DMS153 (cell line): ENCODE measurements at regions not wholly inside any gene's neighbourhood (a gene's known extent, or its start where the extent isn't known, plus 50 kb on each side); places are given as distances from the start of the nearest gene placed in this dataset.

Source experiments
- DNase-seq: peaks from one replicate; lab custom pipeline; 2025; lab: John Stamatoyannopoulos, UW

DNA sequence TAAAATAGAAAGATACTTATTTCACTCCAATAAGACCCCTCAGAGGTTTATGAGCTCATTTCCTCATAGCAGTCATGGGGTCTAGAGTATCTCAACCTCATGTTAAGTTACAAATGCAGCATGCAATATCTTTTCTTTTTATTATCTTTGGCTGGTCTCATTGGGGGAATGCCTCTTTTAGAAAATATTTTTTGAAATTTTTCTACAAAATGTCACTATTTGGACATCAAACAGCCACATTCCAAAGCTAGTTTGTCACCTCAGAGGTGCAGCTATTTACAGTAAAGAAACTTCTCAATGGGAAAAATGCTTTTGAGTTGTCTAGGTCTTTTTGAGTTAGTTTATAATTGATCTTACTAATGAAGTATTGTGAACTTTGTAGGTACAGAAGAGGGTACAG is 370.7 kb upstream of the LRATD1 start:
- DNase-seq = no peak

DNA sequence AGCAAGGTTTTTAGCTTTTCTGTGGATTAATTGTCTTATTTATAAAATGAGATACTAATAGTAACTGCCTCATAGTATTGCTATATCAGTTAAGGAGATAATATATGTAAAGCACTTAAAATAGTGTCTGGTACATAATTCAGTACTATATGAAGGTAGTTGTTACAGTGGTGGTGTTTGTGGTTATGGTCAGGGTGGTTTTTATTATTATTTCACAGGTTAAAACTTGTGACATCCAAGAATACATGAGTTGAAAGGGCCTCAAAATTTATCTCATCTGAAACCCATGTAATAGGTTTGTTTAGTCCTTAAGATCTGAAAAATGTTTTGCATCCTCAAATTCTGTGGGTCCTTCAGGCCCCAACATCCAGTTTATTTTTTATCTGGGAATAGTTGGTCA is 369.5 kb upstream of the LRATD1 start:
- DNase-seq = no peak

DNA sequence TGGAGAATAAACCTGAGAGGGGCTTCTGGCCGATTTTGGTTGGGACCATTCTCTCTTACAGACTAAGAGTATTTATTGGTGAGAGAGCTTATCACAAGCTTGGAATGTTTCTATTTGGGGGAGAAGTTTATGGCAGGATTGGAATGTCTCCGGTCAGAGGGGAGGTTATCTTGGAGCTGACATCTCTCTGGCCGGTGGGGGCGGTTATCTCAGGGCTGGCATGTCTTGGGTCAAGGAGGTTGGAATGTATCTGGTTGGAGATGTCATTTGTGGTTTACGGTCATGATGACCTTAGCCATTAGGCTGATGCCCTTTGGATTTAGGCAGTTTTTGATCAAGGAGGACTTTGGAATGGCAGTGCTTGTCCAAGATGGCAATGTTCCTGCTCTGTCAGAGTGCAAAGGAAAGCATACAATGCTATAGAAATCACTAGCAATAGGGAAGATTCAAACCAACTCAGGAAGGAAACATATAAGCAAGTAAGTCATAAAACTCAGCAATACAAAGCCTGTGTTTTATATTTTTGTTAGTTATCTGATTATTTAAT is 362.4 kb upstream of the LRATD1 start:
- no peak for DNase-seq

DNA sequence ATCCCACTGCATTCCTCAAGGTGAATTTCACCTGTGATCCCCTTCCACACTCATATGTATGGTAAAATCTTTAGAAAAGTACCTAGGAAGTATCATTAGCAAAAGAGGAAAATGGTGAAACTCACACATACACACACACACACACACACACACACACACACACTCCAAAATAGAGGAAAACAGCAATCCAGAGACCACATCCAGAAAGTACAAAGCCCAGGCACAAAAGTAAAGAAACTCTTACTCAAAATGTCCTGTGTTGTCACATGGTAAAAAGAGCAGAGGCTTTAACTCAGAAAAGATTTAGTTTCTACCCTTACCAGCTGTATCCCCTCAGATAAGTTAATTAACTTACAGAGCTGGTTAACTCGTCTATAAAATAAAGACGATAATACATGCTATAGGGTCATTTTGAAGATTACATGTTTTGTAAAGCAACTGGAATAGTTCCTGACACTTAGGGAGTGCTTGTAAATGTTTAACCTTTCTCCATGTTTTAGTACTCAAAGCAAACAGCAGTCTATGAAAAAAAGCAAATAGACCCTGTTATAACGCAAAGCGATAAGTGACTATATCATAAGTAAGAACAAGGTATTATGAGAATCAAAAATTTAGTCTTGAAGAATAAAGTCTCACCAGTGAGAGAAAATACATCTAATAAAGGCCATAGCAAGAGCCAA is 360.0 kb upstream of the LRATD1 start:
- DNase-seq = no peak

DNA sequence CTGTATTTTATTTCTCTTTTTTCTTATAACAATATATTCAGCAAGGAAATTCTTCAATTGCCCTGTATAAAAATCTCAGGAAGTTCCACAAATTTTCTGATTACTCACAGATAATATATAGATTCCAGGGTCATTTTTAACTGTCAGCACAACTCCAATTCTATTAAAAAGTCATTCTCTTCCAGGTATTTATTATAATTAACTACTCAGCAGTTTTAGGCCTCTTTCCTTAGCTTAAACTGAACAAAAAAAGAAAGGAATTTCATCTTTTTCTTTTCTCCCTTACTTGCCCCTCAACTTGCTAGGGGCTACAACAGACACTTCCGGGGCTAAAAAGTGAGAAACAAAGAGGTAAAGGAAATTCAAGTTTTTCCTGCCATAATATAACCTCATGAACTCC is 358.9 kb upstream of the LRATD1 start:
- DNase-seq = no peak

DNA sequence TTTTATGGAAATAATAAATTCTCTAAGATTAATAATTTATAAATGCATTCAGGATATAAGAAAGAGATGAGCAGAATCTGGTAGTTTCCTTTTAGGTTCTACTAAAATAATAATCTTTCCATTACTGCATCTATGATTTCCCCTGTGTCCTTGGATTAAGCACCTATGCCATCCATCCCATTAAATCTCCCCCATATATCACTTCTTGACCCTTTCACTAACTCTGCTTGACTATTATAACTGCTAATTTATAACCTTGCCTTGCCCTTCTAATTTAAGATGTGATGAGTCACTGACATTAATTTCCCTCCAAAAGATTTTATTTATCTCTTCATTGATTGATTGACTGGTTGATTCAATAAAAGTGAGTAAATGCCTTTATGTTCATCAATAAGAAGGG is 348.3 kb upstream of the LRATD1 start:
- no peak for DNase-seq

DNA sequence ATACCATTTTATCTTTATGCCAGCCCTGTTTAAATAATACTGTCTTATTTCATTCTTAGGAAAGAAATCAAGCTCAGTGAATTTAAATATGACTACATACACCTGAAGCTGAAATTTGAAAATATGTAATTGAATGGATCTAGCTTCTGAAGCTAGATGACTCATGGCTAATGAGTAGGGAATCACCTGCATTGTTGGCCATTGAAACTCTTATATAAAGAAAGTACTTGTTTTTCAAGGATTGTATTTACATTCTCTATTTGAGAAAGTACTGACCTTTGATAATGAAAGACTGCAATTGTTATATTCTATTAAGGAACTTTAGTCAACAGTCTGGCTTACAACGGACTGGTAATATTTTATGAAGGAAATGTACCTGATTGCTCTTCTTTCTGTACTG is 346.7 kb upstream of the LRATD1 start:
- peak; percentile 49 for DNase-seq

DNA sequence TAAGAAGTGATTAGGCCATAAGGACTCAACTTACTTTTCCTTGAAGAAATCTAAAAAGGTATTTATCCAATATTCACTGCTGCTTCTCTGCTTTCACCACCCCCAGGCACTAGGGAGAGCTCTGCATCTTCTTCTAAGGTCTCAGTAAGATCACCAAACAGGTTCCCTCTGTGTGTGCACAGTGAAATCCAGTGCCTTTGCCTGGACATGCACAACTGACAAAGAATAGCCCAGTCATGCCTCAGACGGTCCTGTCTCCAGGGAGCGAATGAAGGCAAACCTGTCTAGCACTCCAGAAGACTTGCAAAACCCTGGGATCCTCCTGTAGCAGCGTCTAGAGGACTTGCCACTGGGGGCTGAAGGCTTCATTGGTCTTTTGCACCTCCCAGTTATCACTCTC is 344.5 kb upstream of the LRATD1 start:
- DNase-seq = peak; percentile 80

DNA sequence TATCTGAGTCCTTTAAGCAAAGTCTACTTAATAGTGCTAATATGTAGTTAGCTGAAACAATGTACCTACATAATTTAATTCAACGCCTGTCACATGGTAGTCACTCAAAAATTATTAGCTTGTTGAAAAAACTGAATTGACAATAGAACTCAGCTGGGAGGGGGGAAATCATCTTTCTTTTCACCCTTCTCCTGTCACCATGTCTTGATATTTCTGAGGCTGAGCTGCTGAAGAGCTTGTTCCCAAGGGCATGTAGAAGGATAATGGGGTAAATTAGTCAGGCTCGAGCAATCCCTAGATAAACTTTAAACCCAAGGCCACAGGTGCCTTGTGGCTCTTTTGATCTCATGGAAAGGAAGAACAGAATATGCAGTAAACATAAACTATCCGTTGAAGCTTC is 339.6 kb upstream of the LRATD1 start:
- DNase-seq = no peak

DNA sequence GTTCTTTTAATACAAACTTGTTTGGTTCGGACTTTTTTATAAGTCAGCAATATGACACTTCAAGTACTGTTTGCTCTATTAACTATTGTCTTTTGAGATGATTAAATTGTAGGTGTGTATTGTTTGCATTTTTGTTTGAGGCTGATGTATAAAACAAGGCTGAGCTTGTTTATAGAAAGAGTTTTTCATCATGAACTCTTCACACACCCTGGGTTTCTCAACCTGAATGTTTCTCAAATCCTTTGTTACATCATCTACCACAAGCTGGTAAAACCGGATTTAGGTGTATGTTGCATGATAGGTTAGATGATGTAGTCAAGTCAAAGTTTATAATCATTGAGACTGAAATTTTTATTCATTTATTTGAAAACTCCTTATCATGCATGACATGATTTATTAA is 335.2 kb upstream of the LRATD1 start:
- peak; percentile 9 for DNase-seq

DNA sequence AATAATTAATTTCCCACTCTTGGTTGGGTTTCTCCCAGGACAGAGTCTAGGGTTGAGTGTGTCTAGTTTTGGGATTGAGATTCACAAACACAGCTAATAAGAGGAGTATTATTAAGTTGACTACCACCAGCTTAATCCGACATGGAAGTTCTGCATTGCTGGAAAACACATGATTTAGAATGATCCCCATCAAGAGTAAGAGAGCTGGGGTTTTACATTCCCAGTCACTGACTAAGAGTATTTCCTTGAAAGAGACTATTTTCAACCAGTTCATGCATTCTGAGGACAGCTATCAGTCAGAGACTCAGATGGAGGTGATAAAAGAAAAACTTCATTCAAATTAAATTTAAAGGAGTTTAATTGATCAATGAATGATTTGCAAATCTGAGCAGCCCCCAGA is 334.6 kb upstream of the LRATD1 start:
- DNase-seq = no peak

DNA sequence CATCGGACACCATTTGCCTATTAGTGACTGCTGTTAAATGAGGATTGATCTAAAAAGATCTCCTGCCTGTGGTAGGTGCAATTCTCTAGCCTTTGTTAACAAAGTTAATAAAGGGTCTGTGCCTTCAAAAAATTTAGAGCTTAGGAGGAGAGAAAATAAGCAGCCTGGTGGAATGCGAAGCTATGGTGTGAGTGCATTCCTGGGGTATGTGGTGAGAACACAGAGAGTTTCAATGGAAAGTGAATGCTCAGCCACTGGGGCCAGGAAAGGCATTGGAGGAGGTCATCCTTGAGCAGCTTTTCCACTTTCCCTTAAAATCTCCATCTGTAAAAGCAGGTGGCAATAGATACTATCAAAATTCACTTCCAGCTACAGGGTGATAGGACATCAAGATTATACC is 331.2 kb upstream of the LRATD1 start:
- no peak for DNase-seq

DNA sequence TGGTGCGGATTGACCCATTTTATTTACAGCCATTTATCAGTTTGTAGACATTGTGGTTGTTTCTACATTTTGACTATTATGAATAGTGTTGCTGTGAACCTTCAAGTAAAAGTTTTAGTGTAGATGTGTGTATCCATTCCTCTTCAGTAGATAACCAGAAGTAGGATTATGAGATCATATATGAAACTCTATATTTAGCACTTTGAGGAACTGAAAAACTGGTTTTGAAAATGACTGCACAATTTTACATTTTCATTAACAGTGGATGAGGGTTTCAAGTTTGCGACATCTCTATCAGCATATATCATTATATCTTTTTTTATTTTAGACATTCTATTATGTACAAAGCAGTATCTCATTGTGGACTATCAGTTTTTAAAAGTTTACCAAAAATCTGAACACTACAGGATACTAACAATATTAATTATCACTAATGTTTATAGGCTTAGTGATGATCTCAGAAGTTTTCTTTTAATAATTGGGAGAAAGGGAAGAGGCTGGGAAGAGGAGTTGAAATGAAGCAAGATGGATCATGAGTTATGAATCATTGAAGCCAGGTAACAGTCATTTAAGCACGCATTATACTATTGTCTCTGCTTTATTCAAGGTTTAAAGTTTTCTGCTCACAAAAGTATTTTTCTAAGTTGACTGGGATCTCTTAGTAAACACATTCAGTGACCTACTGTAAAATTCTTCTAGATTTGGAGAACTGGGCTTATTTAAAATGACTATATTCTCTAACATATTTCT is 329.0 kb upstream of the LRATD1 start:
- DNase-seq = no peak

DNA sequence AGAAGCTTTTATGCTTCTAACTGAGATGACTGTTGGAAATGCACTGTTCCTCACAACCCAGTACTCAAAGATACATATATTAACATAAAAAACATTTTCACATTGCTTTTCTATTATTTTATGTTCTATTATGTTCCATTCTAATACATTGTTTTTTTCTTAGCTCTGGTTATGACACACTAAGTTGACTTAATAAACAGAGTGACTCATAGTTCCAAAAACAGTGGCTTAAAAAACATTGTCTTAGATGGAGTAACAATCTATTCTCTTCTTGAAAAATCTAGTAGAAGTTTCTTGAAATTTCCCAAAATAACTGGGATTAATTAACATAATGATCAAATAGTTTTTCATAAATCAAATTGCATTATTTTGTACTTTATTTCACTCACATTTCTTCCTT is 328.2 kb upstream of the LRATD1 start:
- no peak for DNase-seq

DNA sequence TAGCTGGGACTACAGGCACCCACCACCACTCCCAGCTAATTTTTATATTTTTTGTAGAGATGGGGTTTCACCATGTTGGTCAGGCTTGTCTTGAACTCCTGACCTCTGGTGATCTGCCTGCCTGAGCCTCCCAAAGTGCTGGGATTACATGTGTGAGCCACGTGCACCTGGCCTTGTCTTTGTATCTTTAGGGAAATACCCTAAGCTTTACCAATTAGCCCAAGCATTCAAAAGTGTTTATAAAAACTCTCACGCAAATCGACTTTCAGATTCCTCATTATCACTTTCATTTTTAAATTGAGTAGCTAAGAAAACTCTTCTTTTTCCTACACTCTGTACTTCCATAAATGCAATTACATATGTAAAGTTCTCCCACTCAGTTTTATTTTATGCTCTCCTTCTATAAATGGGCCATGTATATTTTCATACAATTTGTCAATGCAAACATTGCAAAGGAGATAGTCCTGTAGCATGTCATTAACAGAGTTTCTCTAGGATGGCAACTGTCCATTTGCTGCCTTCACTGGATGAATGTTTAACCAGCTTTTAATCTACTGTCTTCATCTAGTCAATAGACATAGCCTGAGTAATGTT is 326.2 kb upstream of the LRATD1 start:
- DNase-seq = no peak

DNA sequence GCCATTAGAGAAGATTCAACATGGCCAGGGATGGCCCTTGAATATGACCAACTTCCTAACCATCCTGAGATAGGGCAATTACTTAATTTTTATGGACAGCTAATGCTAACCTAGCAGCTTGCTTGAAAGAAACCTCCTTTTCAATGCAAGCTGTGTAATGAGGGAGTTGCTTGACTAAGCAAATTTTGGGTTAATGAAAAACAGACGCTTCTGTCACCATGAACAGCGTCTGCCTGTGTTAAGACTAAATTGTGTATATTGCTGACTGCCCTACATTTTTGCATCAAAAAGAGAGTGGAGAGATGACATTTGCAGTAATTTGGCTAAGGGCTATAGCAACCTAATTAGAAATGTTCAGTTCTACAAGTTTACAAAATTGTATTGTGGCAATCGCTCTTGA is 319.2 kb upstream of the LRATD1 start:
- no peak for DNase-seq

DNA sequence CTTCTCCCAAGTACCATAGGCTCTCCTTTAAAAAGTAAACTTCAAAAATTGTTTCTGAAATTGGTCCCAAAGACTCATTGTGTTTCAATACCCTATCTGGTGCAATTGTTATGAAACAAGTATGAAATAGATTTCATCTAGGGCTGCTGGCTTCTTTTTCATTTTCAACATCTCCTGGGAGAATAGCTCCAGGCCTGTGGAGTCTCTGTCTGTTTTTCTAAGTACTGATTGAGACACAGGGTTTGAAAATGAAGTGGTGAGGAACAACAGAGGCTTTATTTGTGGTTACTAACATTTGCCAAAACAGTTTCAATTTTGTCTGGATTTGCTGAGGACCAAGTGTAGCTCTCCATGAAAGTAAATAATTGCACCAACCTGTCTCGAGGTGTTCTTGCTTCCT is 315.9 kb upstream of the LRATD1 start:
- DNase-seq = no peak

DNA sequence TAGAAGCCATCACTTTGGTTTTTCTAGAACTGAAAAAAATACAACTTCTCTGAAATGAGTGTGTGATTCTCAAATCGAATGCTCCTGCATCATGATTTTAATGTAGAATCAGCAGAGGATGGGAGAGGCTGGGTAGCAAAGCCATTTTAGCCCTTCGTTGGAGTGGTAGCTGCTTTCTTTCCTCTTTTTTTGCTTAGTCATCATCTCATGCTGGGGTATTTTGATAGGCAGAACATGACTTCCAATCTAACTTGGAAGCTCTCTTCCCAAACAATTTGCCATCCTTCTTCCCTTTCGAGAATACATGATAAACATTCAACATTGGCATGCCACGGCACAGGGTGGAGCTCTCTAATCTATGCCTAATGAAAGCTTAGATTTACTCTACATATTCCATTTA is 311.2 kb upstream of the LRATD1 start:
- no peak for DNase-seq

DNA sequence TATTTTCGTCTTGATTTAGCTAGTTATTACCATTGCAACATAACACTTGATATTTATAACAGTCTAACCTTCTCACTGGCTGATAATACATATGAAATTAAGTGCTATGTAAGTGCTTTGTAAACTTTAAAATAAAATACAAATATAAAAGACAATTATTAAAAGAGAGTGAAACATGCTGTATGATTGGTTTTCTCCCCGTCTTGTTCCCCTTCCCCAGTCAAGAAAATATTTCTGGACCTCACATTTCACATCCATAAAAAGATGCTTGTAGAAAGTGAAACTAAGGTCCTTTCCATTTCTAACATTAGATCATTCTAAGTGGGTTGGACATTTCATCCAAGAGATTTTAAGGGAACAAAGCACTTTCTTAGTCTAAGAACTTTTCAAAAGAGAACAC is 310.2 kb upstream of the LRATD1 start:
- no peak for DNase-seq

DNA sequence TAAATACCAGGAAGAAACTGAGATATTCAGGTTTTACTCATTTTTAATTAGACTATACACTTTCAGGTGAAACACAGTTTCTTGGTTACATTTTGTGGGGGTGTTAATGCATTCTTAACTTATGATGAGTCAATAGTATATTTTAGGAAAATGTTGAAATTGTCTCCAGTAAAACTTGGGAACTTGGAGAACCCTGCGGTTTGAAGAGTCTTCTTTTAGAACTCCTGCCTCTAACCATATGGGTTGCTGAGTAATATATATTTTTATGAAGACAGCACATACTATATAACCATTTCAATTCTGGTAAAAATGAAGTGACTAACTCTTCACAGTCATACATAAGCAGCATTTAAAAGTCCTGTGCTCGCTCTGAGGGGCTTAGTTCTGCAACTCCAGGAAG is 308.2 kb upstream of the LRATD1 start:
- DNase-seq = no peak

DNA sequence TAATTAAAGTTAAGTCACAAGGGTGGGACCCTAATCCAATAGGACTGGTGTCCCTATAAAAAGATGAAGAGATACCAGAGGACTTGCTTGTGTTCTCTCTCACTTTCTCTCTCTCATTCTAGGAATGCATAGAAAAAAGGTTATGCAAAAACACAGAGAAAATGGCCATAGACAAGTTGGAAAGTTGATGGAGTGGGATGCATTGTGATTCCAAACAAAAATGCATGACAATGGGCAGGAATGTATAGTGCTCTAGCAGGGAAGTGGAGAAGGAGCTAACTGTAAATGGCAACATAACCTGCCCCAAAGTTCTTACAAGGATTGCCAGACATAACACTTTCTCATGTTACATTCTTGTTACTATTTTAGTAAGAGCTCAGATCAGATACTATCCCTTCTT is 301.6 kb upstream of the LRATD1 start:
- DNase-seq = no peak

DNA sequence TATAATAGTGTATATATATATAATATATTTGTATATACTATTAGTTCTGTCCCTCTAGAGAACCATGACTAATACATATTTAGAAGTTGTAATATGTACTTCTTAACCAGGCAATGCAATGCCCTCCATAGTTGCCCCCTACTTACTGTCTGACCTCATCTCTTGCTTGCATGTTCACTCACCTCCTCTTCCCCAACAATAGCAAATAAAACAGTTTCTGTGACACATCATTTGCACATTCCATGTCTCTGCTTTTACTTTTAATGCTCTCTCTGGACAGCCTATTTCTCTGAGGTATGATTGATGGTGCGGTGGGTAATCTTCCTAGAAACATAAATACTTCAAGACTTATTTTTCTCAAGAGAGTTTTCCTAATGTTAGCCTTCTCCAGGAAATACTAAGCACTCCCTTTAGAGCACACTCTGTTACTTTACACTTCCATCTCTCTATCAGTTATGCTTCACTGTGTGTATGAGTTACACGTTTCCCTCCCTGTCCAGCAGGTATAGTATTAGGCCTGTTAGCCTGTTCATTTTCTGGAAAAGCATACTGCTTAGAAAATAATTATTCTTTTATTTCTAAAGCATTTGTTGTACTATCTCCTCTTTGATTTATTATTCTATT is 295.6 kb upstream of the LRATD1 start:
- no peak for DNase-seq

DNA sequence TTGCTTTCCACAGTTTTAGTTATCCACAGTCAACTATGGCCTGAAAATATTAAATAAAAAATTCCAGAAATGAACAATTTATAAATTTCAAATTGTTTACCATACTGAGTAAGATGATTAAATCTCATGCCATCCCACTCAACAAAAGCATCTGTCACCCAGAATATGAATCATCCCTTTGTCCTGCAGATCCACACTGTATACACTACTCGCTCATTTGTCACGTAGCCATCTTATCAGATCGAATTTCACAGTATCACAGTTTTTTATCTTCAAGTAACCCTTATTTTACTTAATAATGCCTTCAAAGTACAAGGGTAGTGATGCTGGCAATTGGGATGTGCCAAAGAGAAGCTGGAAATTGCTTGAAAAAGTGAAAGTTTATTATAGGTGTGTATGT is 291.8 kb upstream of the LRATD1 start:
- no peak for DNase-seq
